ENCODE measurements at regions not wholly inside any gene's neighbourhood (a gene's known extent, or its start where the extent isn't known, plus 50 kb on each side); places are given as distances from the start of the nearest gene placed in this dataset.

- no peak for DNase-seq (ENCODE audit: low read depth)
Observed at GRCh38 chr1:42096554-42096953, 56.7 kb upstream of the GUCA2B start.

- DNase-seq (ENCODE audit: low read depth) = no peak
Observed at GRCh38 chr1:42089246-42089645, 64.0 kb upstream of the GUCA2B start.

DNA sequence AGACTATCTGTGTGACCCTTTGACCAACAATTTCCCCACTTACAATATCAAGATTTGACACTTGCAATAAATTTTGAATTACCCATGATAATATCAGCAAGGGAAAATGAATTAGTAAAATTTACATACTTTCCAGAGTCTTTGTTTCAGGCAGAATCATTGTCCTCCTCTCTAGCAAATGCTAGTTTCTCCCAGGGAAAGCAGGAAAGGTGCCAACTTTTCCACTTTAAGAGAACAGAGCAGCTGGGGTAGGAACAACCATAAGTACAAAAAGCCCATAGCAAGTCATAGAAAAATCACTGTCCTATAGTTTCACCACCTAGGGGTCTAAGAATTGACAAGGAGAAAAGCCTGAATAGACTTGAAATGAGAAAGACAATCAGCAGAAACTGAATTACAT lies 67.1 kb upstream of the GUCA2B start:
- DNase-seq (ENCODE audit: low read depth) = no peak

DNA sequence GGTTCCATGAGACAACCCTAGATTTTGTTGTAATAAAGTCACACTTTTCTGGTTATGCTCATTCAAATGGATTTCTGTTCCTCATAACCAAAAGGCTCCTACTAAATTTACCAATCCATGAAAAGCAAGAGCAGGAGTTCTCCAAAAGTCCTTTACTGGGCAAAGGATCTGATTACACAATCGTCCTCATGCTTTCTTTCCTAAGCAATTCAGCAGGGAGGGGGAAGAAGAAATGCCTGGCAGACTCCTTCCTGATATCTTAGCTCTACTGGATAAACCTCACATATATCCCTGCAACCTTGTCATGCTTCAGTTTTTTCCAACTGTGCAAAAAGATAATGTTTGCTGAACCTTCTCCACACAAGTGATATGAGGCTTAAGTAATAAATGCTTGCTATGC lies 67.6 kb upstream of the GUCA2B start:
- peak; percentile 44 for DNase-seq (ENCODE audit: low read depth)

GRCh38 chr1:42081475-42081874 lies 71.7 kb upstream of the GUCA2B start:
- no peak for DNase-seq (ENCODE audit: low read depth)

GRCh38 chr1:42075179-42075578 lies 78.0 kb upstream of the GUCA2B start:
- no peak for DNase-seq (ENCODE audit: low read depth)

GRCh38 chr1:42070996-42071395 lies 82.2 kb upstream of the GUCA2B start:
- no peak for DNase-seq (ENCODE audit: low read depth)

GRCh38 chr1:42057800-42058199 lies 95.4 kb upstream of the GUCA2B start:
- DNase-seq (ENCODE audit: low read depth) = no peak

- DNase-seq (ENCODE audit: low read depth) = no peak
Observed at GRCh38 chr1:42056460-42056859, 96.8 kb upstream of the GUCA2B start.

GRCh38 chr1:42055061-42055460 lies 98.1 kb upstream of the GUCA2B start:
- no peak for DNase-seq (ENCODE audit: low read depth)

- peak; percentile 8 for DNase-seq (ENCODE audit: low read depth)
Observed at GRCh38 chr1:42052072-42052699, 101.0 kb upstream of the GUCA2B start.

- no peak for DNase-seq (ENCODE audit: low read depth)
Observed at GRCh38 chr1:42047508-42047880, 105.7 kb upstream of the GUCA2B start.

GRCh38 chr1:42046761-42047507 lies 106.3 kb upstream of the GUCA2B start:
- no peak for DNase-seq (ENCODE audit: low read depth)

DNA sequence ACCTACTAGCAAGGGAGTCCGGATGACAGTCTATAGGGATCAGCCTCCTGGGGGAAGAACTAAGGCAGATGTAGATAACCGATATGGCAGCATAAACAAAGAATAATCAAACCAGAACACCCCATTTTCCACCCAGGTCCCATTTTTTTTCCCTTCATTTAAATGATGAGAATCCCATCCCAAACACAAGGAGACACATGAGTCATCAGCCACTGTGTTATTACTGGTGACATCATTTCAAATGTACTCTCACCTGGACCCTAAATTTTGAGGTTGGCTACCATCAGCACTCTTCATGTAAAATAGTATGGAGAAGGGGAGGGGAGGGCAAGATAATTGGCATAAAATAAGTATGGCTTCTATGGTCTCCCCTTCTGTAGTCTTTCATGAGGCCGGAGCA lies 108.9 kb upstream of the GUCA2B start:
- no peak for DNase-seq (ENCODE audit: low read depth)

GRCh38 chr1:42043811-42044210 lies 109.4 kb upstream of the GUCA2B start:
- no peak for DNase-seq (ENCODE audit: low read depth)

- no peak for DNase-seq (ENCODE audit: low read depth)
Observed at GRCh38 chr1:42043182-42043581, 110.0 kb upstream of the GUCA2B start.

- DNase-seq (ENCODE audit: low read depth) = no peak
Observed at GRCh38 chr1:42041031-42041430, 112.2 kb upstream of the GUCA2B start.

DNA sequence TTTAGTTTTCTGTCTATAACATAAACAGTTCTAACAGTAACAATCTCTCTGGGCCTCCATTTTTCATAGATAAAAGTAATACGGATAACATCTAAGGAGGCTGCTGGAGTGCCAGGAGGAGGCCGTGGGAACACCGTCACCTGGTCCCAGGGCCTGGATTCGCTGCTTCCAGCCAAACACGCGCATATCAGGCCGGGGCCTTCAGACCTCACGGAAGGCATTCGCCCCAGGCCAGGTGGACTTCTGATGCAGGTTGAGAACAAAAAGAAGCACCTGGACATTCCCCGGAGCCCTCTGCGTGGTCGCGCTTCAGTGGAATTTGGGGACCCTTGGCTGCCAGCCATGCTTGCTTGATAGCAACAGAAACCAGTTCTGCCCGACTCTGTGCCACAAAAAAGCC lies 113.1 kb upstream of the GUCA2B start:
- no peak for DNase-seq (ENCODE audit: low read depth)

DNA sequence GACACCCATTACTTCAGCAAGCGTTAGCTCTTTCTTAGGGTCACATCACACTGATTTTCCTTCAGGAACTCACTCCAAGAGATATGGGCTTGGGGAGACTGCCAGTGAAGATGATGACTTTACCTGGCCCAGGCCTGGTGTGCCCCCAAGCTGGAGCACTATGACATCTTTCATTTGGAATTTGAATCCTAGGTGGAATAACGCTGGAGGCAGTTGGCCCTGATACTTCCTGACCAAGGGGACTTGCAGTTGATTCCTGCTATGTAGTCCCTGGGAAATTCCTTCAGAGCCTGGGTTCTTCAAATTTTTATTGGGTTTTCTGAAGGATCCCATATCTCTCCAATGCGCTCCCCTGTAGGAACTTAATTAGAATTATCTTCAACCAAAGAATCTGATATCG lies 114.9 kb upstream of the GUCA2B start:
- DNase-seq (ENCODE audit: low read depth) = no peak

DNA sequence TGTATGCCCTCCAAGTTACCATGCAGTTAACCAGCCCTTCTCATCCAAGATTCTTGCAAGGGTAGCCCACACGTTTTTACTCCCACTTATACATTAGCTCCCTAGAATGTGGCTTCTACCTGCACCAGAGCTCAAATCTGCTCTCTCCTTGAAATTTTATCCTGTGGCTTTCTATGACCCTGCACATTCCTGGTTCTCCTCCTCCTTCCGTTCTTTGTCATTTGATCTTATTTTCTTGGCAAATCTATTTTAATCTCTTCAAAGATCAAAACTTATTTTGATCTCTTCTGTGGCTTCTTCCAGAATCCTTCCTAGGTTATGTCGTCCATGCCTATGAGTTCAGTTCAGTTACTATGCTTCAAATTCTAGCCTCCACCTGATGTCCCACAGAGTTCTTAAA lies 115.6 kb upstream of the GUCA2B start:
- no peak for DNase-seq (ENCODE audit: low read depth)

DNA sequence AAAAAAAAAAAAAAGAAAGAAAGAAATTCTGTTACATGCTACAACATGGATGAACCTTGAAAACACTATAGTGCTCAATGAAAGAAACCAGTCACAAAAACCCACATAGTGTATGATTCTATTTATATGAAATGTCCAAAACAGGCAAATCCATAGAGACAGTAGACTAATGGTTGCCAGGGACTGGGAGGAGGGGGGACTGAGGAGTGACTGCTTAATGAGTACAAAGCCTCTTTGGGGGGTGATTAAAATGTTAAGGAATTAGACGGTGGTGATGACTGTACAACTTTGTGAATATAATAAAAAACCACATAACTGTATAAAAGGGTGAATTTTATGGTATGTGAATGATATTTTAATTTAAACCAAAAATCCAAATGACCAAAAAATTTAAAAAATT lies 116.0 kb upstream of the GUCA2B start:
- no peak for DNase-seq (ENCODE audit: low read depth)

GRCh38 chr1:42035830-42036604 lies 117.2 kb upstream of the GUCA2B start:
- DNase-seq (ENCODE audit: low read depth) = peak; percentile 74

DNA sequence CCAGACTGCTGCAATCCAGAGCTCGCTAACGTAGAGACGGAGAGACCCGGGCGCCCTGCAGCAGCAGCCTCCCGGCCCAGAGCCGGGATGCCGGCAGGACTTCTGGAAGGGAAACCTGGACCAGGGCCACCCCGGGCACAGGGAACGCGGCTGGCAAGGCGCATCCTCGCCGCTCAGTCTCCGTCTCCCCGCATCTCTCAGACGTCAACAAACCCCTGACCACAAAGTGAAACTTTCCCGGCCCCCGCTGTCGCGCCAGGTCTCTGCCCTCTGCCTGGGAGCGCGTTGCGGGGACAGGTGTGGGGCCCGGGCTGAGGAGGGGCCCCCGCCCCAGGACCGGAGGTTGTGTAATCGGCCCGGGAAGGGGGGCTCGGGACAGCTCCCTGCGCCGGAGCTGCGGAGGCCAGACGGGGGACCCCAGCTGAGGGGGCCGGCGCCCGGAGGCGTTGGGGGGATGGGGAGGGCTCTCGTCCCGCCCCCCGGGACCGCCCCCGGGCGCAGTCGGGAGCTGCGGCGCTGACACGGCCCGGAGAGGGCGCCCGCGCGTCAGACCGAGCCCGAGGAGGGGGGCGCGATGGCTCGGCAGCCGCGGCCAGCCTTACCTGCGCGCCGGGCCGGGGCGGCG lies 116.6 kb upstream of the HIVEP3 start:
- DNase-seq (ENCODE audit: low read depth) = peak; percentile 26
